Muscle of leg (tissue), 3 donors: ENCODE measurements at regions not wholly inside any gene's neighbourhood (a gene's known extent, or its start where the extent isn't known, plus 50 kb on each side); places are given as distances from the start of the nearest gene placed in this dataset.

Source experiments
- DNase-seq: peaks from one replicate; pipeline ENCODE4 v3.0.0; 2013
- H3K27ac ChIP-seq: one replicate; pipeline ENCODE4 v1.5.1; 2013; ENCODE audit warnings: mild to moderate bottlenecking, low read length, control low read depth
- H3K27me3 ChIP-seq: one replicate; pipeline ENCODE4 v1.6.1; 2013; ENCODE audit warnings: low read length; ENCODE audit not compliant: control insufficient read depth, insufficient read depth
- H3K36me3 ChIP-seq: one replicate; pipeline ENCODE4 v1.6.1; 2013; ENCODE audit warnings: low read length; ENCODE audit not compliant: control insufficient read depth, insufficient read depth
- H3K4me1 ChIP-seq: one replicate; pipeline ENCODE4 v1.6.1; 2013; ENCODE audit warnings: low read length; ENCODE audit not compliant: control insufficient read depth, insufficient read depth
- H3K4me3 ChIP-seq: one replicate; pipeline ENCODE4 v1.5.1; 2013; ENCODE audit warnings: low read length, control low read depth
- H3K9me3 ChIP-seq: replicated peaks from 2 replicates; pipeline ENCODE4 v1.6.1; 2013; ENCODE audit warnings: low read depth, low read length; ENCODE audit not compliant: control insufficient read depth
- WGBS: methylation state at CpG from one replicate; pipeline ENCODE4 v1.1.5; 2013; ENCODE audit warnings: missing lambda C conversion rate; ENCODE audit not compliant: insufficient coverage; 5-methylcytosine and 5-hydroxymethylcytosine counted together

DNA sequence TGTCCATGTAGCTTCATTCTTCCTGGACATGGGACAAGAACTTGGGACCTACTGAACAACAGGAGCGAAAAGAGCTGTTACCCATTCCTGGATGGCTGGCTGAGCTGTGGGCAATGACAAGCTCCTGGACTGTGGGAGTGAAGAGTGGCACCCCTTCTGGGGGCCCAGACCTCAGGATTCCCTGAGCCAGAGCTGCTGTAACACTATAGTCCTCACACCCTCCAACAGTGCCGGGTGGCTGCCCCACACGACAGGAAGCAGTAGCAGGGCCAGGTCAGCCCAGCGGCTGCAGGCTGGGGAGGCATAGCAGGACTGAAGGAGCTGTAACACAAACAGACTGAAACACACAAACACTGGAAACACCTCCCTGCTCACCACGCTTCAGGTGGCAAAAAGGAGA is 169.7 kb upstream of the IRX2 start:
- no peak overlapping the region for H3K27ac ChIP-seq
- H3K4me3 ChIP-seq = no peak overlapping the region
- 97% methylated on average over 4 of the region's 5 CpGs for WGBS
- no peak for DNase-seq
- H3K9me3 ChIP-seq = peaks cover 15% of the 10 kb centered on the region
- no peaks in the 10 kb centered on the region for H3K36me3 ChIP-seq
- no peaks in the 10 kb centered on the region for H3K4me1 ChIP-seq
- H3K27me3 ChIP-seq = no peaks in the 10 kb centered on the region

DNA sequence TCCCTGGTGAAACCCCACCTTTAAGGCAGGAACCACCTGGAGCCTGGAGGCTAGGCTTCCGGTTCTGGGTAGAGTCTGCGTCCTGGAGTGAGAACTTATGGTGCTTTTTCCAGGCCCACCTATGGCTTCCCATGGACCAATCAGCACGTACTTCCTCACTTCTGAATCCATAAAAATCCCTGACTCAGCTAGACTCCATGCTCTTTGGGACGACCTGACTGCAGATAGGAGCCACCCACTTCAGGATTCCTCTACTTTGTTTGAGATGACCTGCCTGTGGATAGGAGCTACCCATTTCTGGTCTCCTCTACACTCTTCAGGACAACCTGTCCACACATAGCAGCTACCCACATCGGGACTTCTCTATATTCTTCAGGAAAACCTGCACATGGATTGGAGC is 168.8 kb upstream of the IRX2 start:
- Histone ChIP-seq H3K9me3 (peaks cover 15% of the 10 kb centered on the region), H3K27me3 (no peaks in the 10 kb centered on the region), H3K36me3 (no peaks in the 10 kb centered on the region), H3K4me1 (no peaks in the 10 kb centered on the region), H3K4me3 (no peak overlapping the region), H3K27ac (no peak overlapping the region)
- WGBS = 89% methylated on average over 5 of the region's 5 CpGs
- DNase-seq = no peak

DNA sequence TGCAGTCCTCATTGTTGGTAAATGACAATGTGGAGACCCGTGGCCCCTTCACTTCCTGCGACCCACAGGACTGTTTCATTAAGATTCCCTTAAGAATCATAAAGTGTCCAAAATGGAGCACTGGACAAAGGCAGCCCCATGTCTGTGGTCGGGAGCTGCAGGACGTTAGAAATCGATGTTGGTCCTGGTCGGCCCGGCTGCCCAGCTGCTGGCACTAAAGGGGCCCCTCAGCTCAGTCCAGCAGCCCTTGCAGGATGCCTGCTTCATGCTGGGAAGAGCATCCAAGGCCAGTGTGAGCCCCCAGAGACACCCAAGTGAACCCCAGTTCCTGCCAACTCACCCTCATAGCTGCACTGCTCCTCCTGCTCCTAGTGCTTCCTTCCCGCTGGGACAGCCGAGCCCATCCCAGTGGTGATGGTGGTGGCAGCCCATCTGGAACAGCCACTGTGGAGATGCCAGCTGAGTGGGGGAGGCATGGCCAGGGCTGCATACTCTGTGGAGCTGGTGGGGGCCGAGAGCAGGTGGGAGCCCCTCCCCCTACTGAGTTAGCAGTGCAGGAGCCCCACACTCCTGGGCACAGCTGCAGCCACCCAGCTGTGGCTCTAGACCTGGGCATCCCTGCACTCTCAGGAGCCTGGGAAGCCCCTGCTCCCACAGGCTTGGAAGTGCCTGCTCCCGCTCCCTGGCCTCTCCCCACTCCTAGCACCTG is 168.0 kb upstream of the IRX2 start:
- 91% methylated on average over 8 of the region's 11 CpGs for WGBS

GRCh38 chr5:2917524-2917923 is 166.0 kb upstream of the IRX2 start:
- no peak overlapping the region for H3K27ac ChIP-seq
- WGBS = 88% methylated on average over 18 of the region's 19 CpGs
- H3K4me3 ChIP-seq = no peak overlapping the region
- H3K36me3 ChIP-seq = no peaks in the 10 kb centered on the region
- peaks cover 15% of the 10 kb centered on the region for H3K9me3 ChIP-seq
- DNase-seq = no peak
- peaks cover 4% of the 10 kb centered on the region for H3K27me3 ChIP-seq
- H3K4me1 ChIP-seq = no peaks in the 10 kb centered on the region

More for the DNA sequence above, 168.0 kb upstream of the IRX2 start:
- no peaks in the 10 kb centered on the region for H3K27me3 ChIP-seq
- no peak for DNase-seq
- H3K4me3 ChIP-seq = no peak overlapping the region
- no peaks in the 10 kb centered on the region for H3K36me3 ChIP-seq
- H3K4me1 ChIP-seq = no peaks in the 10 kb centered on the region
- H3K27ac ChIP-seq = no peak overlapping the region
- peaks cover 15% of the 10 kb centered on the region for H3K9me3 ChIP-seq

DNA sequence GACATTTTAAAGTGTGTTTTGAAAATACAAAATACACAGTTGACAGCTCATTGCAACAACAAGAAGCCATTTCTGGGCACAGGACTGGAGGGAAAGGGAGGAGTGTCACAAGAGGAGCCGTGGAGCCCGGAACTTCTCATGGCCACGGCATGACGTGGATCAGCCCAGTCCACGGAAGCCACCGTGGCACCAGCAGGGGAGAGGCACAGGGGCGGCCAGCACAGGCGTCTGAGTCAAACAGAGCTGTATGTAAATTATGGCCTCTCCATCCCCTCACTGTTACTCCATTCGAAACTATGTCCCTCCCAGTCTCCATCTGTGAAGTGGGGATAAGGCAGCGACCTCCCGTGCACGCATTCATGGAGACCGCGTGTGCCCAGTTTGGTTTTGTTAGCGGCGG is 165.6 kb upstream of the IRX2 start:
- H3K9me3 ChIP-seq = peaks cover 15% of the 10 kb centered on the region
- no peak overlapping the region for H3K4me3 ChIP-seq
- H3K36me3 ChIP-seq = no peaks in the 10 kb centered on the region
- WGBS = 91% methylated on average over 10 of the region's 16 CpGs
- H3K27me3 ChIP-seq = peaks cover 4% of the 10 kb centered on the region
- DNase-seq = no peak
- H3K4me1 ChIP-seq = no peaks in the 10 kb centered on the region
- no peak overlapping the region for H3K27ac ChIP-seq

GRCh38 chr5:2916076-2916682 is 164.7 kb upstream of the IRX2 start:
- no peaks in the 10 kb centered on the region for H3K4me1 ChIP-seq
- peaks cover 9% of the 10 kb centered on the region for H3K9me3 ChIP-seq
- H3K4me3 ChIP-seq = no peak overlapping the region
- WGBS = no CpG with 5 or more reads among the region's 4 CpGs
- H3K36me3 ChIP-seq = no peaks in the 10 kb centered on the region
- peaks cover 4% of the 10 kb centered on the region for H3K27me3 ChIP-seq
- no peak for DNase-seq
- no peak overlapping the region for H3K27ac ChIP-seq

GRCh38 chr5:2914981-2915484 is 163.6 kb upstream of the IRX2 start:
- H3K9me3 ChIP-seq = peaks cover 2% of the 10 kb centered on the region
- 20% methylated on average over 9 of the region's 17 CpGs for WGBS
- H3K27ac ChIP-seq = no peak overlapping the region
- no peak for DNase-seq
- H3K36me3 ChIP-seq = no peaks in the 10 kb centered on the region
- H3K27me3 ChIP-seq = peaks cover 4% of the 10 kb centered on the region
- H3K4me1 ChIP-seq = no peaks in the 10 kb centered on the region
- H3K4me3 ChIP-seq = no peak overlapping the region

DNA sequence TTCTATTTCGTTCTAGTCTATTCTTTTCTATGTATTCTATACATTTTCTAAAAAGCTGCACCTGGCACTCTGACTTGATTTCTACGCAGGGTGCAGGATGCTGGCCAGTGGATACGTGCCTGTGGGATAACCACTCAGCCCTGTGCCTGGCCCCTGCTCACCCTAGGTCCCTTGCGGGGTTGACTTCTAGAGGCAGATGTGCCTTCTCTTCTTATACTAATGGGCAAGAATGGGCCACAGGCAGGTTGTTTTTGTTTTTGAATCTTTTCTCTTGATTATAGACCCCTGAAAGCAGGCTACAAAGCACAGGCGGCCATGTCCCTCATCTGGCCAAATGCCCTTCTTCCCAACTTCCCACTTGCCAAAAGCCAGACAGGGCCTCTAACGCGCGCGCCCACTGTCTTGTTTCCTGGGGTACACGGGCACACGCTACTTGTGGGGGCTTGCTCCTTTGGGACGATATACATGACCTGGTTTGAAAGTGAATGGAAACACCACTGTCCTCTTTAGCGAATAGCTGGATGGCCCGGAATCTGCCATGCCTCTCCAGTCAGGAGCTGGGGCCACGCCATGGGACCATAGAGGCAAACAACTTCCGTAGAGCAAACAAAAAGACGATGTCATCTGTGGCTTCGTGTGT is 162.7 kb upstream of the IRX2 start:
- peaks cover 4% of the 10 kb centered on the region for H3K27me3 ChIP-seq
- H3K9me3 ChIP-seq = no peaks in the 10 kb centered on the region
- no peaks in the 10 kb centered on the region for H3K36me3 ChIP-seq
- no peak overlapping the region for H3K27ac ChIP-seq
- H3K4me3 ChIP-seq = no peak overlapping the region
- H3K4me1 ChIP-seq = no peaks in the 10 kb centered on the region
- WGBS = 96% methylated on average over 9 of the region's 18 CpGs
- DNase-seq = no peak

GRCh38 chr5:2913281-2913680 is 161.8 kb upstream of the IRX2 start:
- Histone ChIP-seq H3K9me3 (no peaks in the 10 kb centered on the region), H3K4me3 (no peak overlapping the region), H3K27me3 (peaks cover 4% of the 10 kb centered on the region), H3K4me1 (no peaks in the 10 kb centered on the region), H3K27ac (no peak overlapping the region), H3K36me3 (no peaks in the 10 kb centered on the region)
- 89% methylated on average over 7 of the region's 7 CpGs for WGBS
- DNase-seq = no peak

DNA sequence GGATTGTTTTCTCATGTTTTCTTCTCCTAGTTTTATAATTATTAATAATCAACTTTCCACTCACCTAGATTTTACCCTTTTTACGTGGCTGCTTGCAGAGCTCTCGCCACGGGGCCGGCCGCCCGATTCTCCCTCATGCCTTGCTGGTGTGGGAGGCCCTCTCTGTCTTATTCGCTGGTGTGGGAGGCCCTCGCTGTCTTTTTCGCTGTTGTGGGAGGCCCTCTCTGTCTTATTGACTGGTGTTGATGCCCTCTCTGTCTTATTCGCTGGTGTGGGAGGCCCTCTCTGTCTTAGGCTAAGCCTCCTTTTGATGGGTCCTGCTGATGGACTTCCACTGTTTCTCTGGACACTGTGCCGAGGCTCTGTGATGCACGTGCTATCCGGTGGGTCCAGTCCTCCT is 161.3 kb upstream of the IRX2 start:
- no peaks in the 10 kb centered on the region for H3K4me1 ChIP-seq
- H3K4me3 ChIP-seq = no peak overlapping the region
- H3K9me3 ChIP-seq = no peaks in the 10 kb centered on the region
- no peaks in the 10 kb centered on the region for H3K36me3 ChIP-seq
- H3K27me3 ChIP-seq = peaks cover 4% of the 10 kb centered on the region
- DNase-seq = no peak
- 83% methylated on average over 3 of the region's 13 CpGs for WGBS
- no peak overlapping the region for H3K27ac ChIP-seq
